ENCODE measurements at regions not wholly inside any gene's neighbourhood (a gene's known extent, or its start where the extent isn't known, plus 50 kb on each side); places are given as distances from the start of the nearest gene placed in this dataset.

DNA sequence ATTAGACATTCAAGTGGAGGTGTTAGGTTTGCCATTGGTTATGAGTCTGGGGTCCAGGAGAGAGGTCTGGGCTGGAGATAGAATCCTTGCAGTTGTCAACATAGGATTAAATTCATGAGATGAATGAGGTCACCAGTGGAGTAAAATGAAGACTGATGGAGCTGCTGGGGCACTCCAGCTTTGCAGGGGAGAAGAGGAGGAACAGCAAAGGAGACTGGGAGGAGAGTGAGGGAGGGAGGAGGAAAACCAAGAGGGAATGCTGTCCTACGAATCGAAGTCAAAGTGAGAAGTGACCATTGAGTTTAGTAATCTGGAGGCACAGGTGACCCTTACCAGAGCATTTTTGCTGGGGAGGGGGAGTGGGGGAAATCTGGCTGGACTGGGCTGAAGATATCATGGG is 178.2 kb upstream of the NR3C1 start:
- DNase-seq, result no peak

DNA sequence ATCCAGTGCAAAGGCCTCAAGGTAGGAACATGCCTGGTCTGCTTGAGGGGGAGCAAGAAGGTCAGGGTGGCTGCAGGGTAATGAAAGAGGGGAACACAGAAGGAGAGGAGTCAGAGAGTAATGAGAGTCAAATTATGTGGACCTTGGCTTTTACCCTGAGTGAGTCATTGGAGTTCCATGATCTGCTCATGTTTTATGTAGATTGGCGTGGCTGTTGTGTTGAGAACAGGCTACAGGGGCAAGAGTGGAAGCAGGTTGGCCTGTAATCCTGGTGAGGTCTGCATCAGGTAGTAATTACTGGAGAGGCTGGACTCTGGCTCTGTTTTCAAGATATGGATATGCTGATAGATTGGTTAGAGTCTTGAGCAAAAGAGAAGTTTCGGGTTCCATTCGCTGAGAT is 177.7 kb upstream of the NR3C1 start:
- DNase-seq, result no peak

DNA sequence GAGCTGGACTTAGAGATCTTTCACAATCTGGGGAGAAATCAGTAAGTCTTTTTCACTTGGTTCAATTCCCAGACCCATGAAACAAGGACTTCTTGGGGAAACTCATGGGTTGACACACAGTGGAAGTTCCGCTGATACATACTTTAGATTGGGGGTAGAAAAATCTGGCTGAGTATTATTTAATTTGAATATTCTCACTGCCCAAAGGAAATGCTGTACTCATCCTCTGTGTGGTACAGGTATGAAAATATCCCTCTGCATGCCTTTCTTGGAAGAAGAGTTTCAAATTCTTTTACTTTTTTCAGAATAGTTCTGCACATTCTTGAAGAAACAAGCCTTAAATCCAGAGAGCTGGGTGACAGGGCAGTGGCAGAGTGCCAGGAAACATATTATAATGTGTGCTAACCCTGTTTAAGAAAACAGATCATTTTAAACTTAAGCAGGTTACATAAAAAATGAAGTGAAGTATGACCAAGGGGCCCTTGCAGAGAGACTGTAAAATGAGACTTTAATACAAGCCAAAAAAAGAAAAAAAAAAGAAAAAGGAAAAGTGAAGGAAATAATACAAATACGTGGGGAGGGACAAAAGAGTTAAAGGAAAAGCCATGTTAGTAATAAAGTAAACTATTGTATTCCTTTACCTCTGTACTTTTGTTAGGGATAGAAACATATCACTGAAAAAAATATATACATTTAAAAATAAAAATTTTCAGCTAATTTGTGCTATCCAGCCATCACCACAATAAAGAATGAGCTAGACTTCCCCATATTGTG is 173.4 kb upstream of the NR3C1 start:
- DNase-seq, result no peak

DNA sequence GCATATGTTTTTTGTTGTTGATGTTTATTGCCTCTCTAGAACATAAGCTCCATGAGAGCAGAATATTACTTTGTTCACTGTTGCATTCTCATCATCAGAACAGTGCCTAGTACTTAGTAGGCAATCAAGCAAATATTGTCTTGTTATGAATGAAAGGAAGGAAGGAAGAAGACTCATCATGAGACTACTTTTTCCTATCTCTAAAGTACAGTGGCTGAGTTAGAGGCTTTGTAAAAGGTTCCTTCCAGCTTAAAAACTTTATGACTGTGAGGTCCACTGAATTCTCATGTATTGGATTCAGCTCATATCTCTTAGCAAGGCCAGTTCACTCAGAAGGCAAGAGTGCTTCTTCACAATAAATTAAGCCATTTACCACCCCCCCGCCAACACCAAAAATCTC is 171.8 kb upstream of the NR3C1 start:
- DNase-seq, result no peak

DNA sequence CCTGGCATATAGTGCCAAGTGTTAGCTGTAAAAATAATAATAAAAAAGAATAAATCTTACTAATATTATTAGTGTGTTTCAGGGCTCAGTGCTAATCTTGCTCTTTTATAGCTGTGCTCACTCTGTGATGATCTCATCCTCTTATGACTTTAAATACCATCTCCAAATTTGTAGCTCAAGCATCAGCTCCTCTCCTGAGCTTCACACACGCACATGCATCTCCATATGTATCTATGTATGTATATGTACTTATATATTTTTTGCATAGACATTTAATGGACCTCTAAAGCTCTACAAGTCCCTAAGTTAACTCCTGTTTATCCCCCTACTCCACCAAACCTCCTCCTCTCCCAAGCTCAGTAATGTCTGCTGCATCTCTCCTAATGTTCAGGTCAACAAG is 170.8 kb upstream of the NR3C1 start:
- no peak for DNase-seq

DNA sequence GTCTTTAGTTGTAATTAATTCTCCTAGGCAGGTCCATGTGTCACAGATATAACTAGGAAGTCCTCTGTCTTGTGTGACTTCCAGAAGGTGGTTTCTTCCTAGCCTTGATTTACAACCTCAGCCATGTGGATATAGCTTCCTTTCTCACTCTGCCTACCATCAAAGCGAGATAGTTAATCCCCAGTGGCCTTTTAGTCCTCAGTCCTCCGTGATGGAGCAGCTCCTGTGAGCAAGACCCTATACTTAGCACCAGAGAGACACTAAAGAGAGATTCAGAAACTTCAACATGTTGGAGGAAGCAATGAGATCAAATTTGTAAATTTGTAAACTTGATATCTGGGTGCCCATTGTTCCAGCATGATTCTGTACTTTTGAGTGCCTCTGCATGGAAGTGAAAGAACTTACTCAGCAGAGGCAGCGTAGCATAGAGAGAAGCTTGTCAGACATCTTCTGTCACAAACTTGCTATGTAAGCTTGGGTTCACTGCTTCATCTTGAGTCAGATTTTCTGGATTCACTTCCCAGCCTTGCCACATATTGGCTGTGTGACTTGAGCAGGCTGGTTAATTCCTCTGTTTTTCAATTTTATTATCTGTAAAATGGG is 170.2 kb upstream of the NR3C1 start:
- DNase-seq, result no peak

DNA sequence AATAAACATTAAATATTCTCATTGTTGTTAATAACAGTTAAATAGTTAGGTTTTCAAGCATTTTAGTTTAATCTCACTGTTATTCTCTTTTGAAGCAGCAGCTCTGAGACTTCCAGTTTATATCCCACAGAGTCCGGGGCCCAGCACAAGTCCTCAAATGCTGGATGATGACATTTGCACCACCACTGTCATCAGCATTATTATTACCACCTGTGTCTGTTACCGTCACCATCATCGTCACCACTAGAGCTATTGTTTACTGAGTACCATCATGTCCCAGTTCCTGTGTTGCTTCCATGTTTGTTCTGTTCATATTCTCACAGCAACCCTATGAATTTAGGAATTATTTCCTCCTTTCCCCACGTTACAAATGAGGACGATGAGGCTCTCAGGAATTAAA is 169.2 kb upstream of the NR3C1 start:
- no peak for DNase-seq

DNA sequence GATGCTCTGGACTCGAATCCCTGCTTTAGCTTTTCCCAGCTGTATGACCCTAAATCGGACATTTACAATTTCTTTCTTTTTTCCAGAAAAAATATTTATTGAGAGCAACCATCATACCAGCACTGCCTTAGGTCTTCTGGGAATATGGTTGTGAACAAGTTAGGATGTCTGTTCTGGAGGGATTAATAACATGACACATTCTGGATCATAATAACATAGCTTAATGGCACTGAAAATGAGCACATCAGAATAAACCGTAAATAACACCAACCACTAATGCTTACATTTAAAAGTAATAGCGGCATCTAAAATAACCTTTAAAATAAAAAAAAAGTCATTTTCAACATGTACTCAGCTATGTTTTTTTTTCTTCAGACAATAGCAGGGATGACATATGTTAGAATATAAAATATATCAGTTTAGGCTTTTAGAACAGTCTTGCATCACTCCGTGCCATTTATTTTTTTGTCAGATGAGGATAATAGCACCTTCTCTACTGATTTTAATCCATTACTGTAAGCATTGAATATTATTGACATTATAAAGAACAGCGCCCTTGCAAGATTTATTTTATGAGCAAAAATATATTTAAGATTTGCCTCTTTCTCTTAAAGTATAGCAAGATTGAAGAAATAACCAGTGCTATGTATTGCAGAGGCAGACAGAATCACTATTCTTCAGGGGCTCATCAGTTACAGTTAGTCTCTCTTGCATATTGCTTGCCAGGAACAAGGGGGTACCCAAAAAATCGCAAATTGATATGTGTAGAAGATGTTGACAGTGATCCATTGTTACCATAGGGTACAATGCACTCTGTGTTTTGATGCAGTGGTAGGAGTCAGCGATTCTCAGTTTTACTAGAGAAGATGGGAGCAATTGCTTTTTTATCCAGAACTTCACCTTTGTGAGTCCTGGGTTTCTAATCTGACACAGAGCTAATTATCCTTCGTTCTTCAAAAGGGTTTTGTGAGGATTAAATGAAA is 168.4 kb upstream of the NR3C1 start:
- no peak for DNase-seq

DNA sequence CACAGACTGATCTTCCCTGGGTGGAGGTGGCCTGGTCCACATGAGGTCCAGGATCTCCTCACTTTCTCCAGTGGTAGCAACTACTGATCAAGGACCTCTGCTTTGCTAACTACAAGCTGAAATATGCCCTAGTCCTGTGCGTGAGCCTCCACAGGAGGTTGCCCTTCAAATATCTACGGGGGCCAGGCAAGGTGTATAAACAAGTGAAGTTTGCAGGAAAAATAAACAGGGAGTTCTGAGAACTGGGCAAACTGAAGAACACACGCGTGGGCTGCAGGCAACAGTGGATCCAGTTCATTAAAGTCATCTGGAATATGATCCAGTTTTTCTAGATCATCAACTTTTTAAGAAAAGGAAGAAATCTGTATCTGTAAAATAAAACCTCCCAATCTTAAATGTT is 167.5 kb upstream of the NR3C1 start:
- no peak for DNase-seq

DNA sequence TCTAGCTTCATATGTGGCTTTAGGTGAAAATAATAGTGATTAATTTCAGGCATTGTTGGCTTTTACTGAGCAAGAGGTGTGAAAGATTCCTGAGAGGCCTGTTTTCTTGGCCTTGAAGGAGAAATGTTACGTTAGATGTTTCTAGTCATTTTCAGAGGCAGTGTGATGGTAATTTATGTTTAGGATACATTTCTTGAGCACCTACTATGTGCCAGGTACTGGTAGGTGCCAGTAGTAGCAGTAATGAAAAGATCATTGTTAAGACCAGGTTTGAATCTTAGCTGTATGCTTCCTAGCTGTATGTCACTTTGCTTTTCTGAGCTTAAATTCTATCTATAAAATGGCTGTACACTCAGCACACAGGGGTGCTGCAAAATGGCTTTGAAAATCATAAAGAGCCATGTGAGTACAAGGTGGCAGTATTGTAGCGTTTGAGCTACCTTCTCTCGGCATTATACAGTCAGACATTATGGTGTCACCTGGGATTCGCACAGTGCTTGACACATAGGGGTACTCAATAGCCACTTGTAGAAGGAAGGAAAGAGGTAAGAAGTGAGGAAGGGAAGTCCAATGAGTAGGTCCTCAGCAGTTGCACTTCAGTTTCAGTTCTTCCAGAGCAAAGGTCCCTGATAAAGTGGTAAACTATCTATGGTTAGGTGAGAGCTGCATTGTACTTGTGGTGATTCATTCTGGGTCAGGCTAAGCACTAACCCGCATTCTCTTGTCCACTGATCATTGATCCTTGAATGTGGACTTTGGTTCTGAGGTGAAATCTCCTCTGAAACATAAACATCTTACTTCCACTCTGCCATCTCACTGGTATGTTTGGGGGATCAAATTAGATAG is 166.5 kb upstream of the NR3C1 start:
- DNase-seq, result no peak

DNA sequence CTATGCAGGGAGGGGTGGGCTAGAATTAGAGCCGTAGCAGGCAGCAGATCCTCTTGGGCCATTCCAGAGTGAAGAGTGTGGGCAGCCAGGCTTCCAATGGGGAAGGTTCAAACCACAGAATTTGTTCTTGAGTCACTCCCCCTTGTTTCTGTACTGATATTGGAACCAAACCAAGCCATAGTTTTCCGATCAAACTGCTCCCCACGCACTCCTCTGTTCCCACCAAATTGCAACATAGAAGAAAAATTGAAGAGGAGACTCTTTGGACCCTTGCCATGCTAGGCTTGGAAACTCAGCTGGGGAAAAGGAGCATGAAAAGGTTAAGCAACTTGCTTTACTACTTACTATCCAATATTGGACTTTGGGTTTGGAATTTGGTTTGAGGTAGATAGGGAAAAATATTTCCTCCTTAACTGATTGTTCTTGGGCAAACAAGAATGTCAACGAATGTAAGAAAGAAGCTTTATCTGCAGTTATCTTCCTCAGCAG is 165.8 kb upstream of the NR3C1 start:
- no peak for DNase-seq

DNA sequence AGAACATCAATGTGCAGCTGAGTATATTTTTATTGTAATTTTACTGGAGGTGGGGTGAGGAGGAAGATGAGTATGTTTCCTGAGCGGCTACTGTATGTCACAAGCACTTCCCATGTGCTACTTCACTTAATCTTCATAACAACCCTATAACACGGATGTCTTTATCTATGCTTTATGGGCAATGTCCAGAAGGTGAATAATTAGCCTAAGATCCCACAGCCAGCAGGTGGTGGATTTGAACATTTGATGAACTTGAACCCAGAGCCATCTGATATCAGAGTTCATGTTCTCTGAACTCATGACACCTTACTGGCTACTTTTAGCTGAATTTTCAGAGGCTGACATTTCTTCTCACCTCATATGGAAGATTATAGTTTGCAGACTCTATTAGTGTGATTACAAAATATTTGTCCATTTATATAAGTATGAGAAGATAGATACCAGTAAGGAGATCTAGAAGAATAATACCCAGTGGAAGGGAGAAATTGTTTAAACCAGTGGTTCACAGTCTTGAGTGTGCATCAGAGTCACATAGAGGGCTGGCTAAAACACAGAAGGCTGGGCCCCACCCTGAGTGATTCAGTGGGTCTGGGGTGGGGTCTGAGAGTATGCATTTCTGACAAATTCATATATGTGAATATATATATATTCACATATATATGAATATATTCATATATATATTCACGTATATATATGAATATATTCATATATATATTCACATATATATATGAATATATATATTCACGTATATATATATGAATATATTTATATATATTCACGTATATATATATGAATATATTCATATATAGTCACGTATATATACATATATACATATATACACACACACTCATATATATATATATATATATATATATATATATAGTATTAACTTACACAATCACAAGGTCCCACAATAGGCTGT is 164.4 kb upstream of the NR3C1 start:
- DNase-seq, result no peak

DNA sequence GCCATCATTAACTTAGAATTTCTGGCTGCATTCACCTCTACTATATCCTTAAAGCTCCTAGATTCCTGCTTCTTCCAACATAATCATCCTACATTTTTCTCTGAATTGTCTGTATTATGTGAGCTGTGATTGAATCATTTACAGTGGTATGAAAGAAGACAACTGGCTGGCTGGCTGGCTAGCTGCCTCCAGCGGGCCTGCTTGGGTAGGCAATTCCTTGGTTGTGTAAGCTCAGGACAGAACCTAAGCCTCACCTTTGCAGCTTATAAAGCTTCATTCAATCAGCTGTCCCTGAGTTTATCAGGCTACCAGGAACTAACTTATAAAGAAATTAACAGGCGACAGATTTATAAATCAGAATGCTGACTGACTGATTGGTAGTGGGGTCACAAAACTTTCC is 162.7 kb upstream of the NR3C1 start:
- no peak for DNase-seq

DNA sequence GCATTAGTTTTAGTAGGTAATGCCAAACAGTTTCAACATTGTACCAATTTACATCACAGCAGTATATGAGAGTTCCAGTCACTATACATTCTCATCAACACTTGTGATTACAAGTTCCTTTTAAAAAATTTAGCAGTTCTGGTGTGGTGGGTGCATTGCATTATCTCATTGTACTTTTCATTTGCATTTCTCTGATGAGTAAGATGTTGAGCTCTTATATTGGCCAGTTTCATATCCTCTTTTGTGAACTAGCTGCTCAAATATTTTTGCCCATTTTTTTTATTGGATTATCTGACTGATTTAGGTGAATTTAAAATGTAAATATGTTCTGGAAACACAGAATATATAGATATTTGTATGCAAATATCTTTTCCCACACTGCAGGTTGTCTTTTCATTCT is 160.9 kb upstream of the NR3C1 start:
- no peak for DNase-seq

DNA sequence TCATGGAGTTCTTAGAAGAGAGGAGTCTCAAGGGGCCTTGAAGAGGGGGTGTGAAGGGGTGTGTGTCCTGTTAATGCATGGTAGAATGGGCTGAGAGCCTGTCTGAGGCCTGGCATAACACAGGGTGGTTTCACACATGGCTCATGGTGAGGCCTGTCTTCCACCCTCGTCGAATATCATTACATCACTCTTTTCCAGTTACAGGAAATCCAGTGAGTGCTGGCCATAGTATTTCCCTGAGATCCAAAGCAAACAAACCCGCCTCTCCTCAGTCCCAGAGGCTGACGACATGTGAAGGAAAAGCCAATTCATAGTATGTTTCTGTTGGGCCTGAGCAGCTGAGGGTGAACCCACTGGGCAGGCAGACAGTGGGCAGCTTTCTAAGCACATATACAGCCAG is 159.4 kb upstream of the NR3C1 start:
- no peak for DNase-seq

DNA sequence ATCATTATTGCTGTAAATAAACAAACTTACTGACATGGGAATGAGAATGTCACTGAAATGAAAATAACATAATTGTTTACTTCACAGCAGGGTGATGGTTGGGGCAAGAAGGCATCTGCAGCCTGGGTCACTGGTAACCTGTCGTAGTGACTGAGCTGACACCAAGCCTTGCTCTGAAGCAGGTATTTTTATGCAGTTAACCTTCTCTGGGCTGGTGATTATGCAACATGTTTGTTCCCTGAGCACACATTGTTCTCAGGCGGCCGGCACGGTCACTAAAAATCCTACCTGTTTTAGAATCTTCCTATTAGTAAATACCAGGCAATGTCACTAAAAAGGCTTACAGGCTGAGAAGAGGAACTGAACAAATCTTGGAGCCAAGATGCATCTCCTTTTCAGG is 157.7 kb upstream of the NR3C1 start:
- no peak for DNase-seq

DNA sequence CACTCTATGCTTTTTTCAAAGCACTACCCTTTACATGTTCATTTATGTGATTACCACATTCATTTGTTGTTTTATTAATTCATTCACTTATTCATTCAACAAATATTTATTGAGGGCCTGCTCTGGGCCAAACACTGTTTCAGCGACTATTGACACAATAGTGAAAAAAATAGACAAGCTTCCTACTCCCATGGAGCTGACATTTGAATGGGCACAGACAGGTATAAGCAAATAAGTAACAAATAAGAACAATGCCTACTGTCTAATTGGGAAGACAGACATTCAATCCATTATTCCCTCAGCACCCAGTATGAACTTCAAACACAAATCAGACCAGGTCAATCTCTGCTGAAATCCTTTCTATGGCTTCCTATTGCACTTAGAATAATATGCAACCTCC is 156.9 kb upstream of the NR3C1 start:
- DNase-seq, result no peak

DNA sequence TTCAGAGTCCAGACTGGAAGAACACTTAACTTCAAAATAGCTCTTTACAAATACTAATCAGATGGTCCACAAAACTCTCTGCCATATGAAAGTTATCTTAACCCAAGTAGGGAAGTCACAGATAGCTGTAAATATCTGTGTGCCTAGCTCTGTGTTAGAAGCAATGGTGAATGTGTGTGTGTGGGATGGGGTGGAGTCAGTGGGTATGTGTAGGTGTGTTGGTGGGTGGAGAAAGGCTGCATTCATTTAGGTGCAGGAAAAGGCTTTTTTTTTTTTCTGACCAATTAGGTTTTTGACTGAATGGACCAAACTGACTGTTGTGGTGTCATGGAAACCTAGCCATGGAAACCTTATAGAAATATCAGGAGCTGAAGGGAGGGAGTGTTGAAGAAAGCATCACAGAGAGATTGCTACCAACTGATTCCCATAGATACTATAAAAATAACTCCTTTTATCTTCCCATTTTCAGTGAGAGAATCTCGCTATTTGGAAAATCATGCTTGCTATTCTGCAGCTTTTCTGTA is 156.2 kb upstream of the NR3C1 start:
- no peak for DNase-seq

DNA sequence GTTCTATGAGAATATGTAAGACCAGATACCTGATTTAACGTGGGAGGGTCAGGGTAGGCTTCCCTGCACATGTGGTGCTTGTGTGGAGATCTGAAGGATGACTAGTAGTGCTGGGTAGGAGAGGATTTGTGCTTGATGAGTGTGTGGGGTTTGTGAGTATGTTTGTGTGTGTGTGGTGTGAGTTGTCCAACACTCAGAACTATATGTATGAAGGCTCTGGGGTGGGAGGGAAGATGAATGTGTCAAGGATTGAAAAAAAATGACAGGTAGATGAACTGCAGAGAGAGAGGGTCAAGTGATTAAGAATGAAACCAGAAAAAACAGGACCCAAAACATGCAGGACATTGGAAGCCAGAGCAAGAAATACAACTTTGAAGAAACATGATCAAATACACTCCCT is 154.6 kb upstream of the NR3C1 start:
- DNase-seq, result no peak

DNA sequence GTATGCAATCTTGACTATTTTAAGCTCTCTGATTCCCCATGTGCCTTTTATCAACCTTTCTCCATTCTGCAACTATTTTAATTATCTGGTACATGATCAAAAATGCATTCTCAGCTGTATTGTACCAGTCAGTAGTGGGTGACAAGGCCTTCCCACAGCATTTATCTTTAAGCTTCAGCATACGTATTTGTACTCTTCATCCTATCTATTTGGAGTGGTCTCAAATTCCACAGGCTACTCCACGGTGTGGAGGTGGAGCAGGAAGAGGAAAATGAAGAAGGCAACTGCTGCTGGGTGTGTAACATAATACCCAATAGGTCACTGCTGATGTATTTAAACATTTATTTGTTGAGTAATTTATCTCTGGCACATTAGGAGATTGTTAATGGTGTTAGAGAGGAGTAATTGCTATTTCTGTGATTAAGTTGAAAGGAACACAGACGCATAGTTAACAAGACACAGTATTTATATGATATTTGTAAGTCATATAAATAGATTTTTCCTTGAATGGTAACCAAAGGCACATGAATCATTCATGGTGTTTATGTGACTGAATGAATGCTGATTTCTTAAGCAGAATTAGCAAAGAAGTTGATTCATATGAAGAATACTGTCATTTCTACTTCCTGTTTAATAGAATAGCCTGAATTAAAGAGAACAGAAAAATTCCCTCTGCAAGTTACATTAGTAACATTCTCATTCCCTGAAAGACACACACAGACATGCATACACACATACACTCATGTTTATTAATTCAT is 153.8 kb upstream of the NR3C1 start:
- DNase-seq, result no peak

Measured in CD4-positive, alpha-beta T cell treated with Interferon alpha-2 for 1 hour (primary cell).